ENCODE measurements at regions not wholly inside any gene's neighbourhood (a gene's known extent, or its start where the extent isn't known, plus 50 kb on each side); places are given as distances from the start of the nearest gene placed in this dataset.

DNA sequence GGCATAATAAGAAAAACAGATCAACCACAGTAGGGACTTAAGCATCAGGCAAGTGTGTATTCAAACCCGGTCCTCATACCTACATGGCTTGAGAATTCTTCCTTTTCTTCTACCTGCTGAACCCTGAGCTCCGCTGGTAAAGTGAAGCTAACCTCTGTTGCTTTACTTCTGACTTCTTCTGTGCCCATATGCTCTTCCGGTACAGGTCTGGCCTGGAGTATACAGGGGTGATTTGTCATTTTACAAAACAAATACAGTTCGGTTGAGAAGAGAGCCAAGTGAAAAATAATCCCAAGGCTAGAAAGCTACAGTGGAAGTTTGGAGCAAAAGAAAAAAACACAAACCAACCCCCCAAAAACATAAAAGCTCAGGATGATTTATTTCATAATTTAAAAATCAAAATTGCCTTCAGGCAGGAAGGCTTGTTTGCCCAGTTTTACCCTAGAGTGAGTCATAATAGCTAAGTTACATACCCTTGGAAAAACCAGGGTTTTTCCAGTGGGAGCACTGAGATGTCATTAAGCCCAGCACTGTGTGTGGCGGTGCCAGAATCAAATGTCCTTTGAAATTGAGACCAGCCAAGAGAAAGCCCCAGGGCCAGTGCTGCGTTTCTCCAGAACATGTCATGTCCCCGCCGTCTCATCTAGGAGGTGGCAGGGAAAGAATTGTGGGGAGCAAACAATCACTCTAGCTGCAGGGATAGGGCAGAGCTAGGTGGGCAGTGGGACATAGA is 305.5 kb upstream of the ISX start:
- no peak overlapping the region for H3K27ac ChIP-seq (ENCODE audit: low read depth in 1 of 2, low read length in 1 of 2)
- no peaks in the 10 kb centered on the region for H3K4me1 ChIP-seq (ENCODE audit: control insufficient read depth in 2 of 2, insufficient read depth in 2 of 2, low read length in 2 of 2)
- 90% methylated on average over 8 of the region's 8 CpGs for WGBS
- no peaks in the 10 kb centered on the region for H3K27me3 ChIP-seq (ENCODE audit: control insufficient read depth in 2 of 2, insufficient read depth in 1 of 2, low read length in 1 of 2)
- no peak overlapping the region for H3K4me3 ChIP-seq (ENCODE audit: low read length in 2 of 2)
- no peaks in the 10 kb centered on the region for H3K9me3 ChIP-seq (ENCODE audit: control insufficient read depth in 2 of 2, insufficient read depth in 1 of 2, low read length in 1 of 2)
- no peaks in the 10 kb centered on the region for H3K36me3 ChIP-seq (ENCODE audit: control insufficient read depth in 2 of 2, insufficient read depth in 2 of 2, low read length in 1 of 2)
- no peak for DNase-seq (ENCODE audit: low read depth in 6 of 9, low spot score in 9 of 9)

GRCh38 chr22:34761111-34761510 is 304.8 kb upstream of the ISX start:
- H3K4me1 ChIP-seq (ENCODE audit: control insufficient read depth in 2 of 2, insufficient read depth in 2 of 2, low read length in 2 of 2) = no peaks in the 10 kb centered on the region
- H3K36me3 ChIP-seq (ENCODE audit: control insufficient read depth in 2 of 2, insufficient read depth in 2 of 2, low read length in 1 of 2) = no peaks in the 10 kb centered on the region
- no peak for DNase-seq (ENCODE audit: low read depth in 6 of 9, low spot score in 9 of 9)
- no peak overlapping the region for H3K27ac ChIP-seq (ENCODE audit: low read depth in 1 of 2, low read length in 1 of 2)
- no peaks in the 10 kb centered on the region for H3K27me3 ChIP-seq (ENCODE audit: control insufficient read depth in 2 of 2, insufficient read depth in 1 of 2, low read length in 1 of 2)
- 76% methylated on average over 6 of the region's 6 CpGs for WGBS
- H3K9me3 ChIP-seq (ENCODE audit: control insufficient read depth in 2 of 2, insufficient read depth in 1 of 2, low read length in 1 of 2) = no peaks in the 10 kb centered on the region
- no peak overlapping the region for H3K4me3 ChIP-seq (ENCODE audit: low read length in 2 of 2)

- Histone ChIP-seq H3K4me1 (ENCODE audit: control insufficient read depth in 2 of 2, insufficient read depth in 2 of 2, low read length in 2 of 2) (no peaks in the 10 kb centered on the region), H3K27me3 (ENCODE audit: control insufficient read depth in 2 of 2, insufficient read depth in 1 of 2, low read length in 1 of 2) (no peaks in the 10 kb centered on the region), H3K9me3 (ENCODE audit: control insufficient read depth in 2 of 2, insufficient read depth in 1 of 2, low read length in 1 of 2) (no peaks in the 10 kb centered on the region), H3K36me3 (ENCODE audit: control insufficient read depth in 2 of 2, insufficient read depth in 2 of 2, low read length in 1 of 2) (no peaks in the 10 kb centered on the region), H3K27ac (ENCODE audit: low read depth in 1 of 2, low read length in 1 of 2) (no peak overlapping the region), H3K4me3 (ENCODE audit: low read length in 2 of 2) (no peak overlapping the region)
- WGBS = 12% methylated on average over 1 of the region's 1 CpG
- no peak for DNase-seq (ENCODE audit: low read depth in 6 of 9, low spot score in 9 of 9)
Measured at GRCh38 chr22:34763496-34763895, 302.5 kb upstream of the ISX start.

GRCh38 chr22:34765115-34765514 is 300.8 kb upstream of the ISX start:
- Histone ChIP-seq H3K27ac (ENCODE audit: low read depth in 1 of 2, low read length in 1 of 2) (no peak overlapping the region), H3K36me3 (ENCODE audit: control insufficient read depth in 2 of 2, insufficient read depth in 2 of 2, low read length in 1 of 2) (no peaks in the 10 kb centered on the region), H3K4me3 (ENCODE audit: low read length in 2 of 2) (no peak overlapping the region), H3K27me3 (ENCODE audit: control insufficient read depth in 2 of 2, insufficient read depth in 1 of 2, low read length in 1 of 2) (no peaks in the 10 kb centered on the region), H3K4me1 (ENCODE audit: control insufficient read depth in 2 of 2, insufficient read depth in 2 of 2, low read length in 2 of 2) (no peaks in the 10 kb centered on the region), H3K9me3 (ENCODE audit: control insufficient read depth in 2 of 2, insufficient read depth in 1 of 2, low read length in 1 of 2) (no peaks in the 10 kb centered on the region)
- 96% methylated on average over 2 of the region's 2 CpGs for WGBS
- no peak for DNase-seq (ENCODE audit: low read depth in 6 of 9, low spot score in 9 of 9)

DNA sequence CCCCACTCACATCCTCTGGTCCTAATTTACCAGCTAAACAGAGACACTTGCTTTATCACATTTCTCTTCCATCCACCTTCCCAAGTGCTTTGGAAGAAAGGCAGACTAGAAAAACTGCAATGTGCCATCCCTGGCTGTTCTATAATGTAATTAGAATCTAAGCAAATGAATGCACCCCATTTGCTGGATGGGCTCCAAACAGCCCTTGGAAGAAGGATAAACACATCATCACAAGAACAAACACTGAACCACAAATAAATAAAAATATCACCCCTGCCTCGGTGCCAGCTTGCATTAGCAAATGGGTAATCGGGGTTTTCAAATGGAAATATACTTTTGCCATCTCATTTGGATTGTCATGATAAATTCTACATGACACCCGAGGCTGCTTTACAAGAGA is 296.6 kb upstream of the ISX start:
- 85% methylated on average over 3 of the region's 3 CpGs for WGBS
- Histone ChIP-seq H3K4me3 (ENCODE audit: low read length in 2 of 2) (no peak overlapping the region), H3K36me3 (ENCODE audit: control insufficient read depth in 2 of 2, insufficient read depth in 2 of 2, low read length in 1 of 2) (no peaks in the 10 kb centered on the region), H3K27ac (ENCODE audit: low read depth in 1 of 2, low read length in 1 of 2) (no peak overlapping the region), H3K4me1 (ENCODE audit: control insufficient read depth in 2 of 2, insufficient read depth in 2 of 2, low read length in 2 of 2) (no peaks in the 10 kb centered on the region), H3K27me3 (ENCODE audit: control insufficient read depth in 2 of 2, insufficient read depth in 1 of 2, low read length in 1 of 2) (no peaks in the 10 kb centered on the region), H3K9me3 (ENCODE audit: control insufficient read depth in 2 of 2, insufficient read depth in 1 of 2, low read length in 1 of 2) (peaks cover 0 to 1% of the 10 kb centered on the region in 2 donors)
- DNase-seq (ENCODE audit: low read depth in 6 of 9, low spot score in 9 of 9) = no peak

DNA sequence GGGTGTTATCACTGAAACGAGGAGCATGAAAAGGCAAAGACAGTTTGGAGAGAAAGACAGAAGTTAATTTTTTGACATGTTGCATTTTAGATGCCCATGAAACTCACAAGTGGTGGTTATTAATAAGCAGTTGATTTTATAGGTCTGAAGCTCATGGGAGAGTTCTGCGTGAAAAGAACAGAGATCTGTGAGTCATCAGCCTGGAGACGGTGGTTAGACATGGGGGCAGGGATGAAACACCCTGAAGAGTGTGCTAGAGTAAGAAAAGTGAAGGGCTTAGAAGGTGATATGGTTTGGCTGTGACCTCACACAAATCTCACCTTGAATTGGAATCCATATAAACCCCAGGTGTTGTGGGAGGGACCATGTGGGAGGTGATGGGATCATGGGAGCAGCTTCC is 289.1 kb upstream of the ISX start:
- no peak for DNase-seq (ENCODE audit: low read depth in 6 of 9, low spot score in 9 of 9)
- Histone ChIP-seq H3K9me3 (ENCODE audit: control insufficient read depth in 2 of 2, insufficient read depth in 1 of 2, low read length in 1 of 2) (peaks cover 0 to 3% of the 10 kb centered on the region in 2 donors), H3K27ac (ENCODE audit: low read depth in 1 of 2, low read length in 1 of 2) (no peak overlapping the region), H3K36me3 (ENCODE audit: control insufficient read depth in 2 of 2, insufficient read depth in 2 of 2, low read length in 1 of 2) (no peaks in the 10 kb centered on the region), H3K27me3 (ENCODE audit: control insufficient read depth in 2 of 2, insufficient read depth in 1 of 2, low read length in 1 of 2) (no peaks in the 10 kb centered on the region), H3K4me3 (ENCODE audit: low read length in 2 of 2) (no peak overlapping the region), H3K4me1 (ENCODE audit: control insufficient read depth in 2 of 2, insufficient read depth in 2 of 2, low read length in 2 of 2) (no peaks in the 10 kb centered on the region)
- WGBS = 90% methylated on average over 3 of the region's 3 CpGs

DNA sequence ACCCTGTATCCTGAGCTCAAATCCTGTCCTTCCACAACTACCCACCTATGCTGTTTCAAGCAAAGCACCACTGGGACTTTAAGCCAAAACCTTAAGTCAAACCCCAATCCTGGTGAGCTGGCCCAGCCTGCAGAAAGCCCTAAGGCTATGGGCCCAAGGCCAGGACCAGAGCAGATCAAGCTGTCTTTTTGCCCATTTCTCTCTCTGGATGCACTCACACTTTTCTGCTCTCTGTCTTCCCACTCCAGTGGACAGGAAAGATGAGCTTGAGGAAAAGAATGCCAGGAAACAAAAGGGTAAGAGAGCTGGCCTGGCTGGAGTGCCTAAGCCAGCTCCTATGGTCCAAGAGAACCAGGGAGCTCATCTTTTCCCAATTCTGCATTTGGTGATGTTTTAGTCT is 284.3 kb upstream of the ISX start:
- DNase-seq (ENCODE audit: low read depth in 6 of 9, low spot score in 9 of 9) = no peak
- H3K27ac ChIP-seq (ENCODE audit: low read depth in 1 of 2, low read length in 1 of 2) = no peak overlapping the region
- no peaks in the 10 kb centered on the region for H3K27me3 ChIP-seq (ENCODE audit: control insufficient read depth in 2 of 2, insufficient read depth in 1 of 2, low read length in 1 of 2)
- H3K9me3 ChIP-seq (ENCODE audit: control insufficient read depth in 2 of 2, insufficient read depth in 1 of 2, low read length in 1 of 2) = peaks cover 0 to 4% of the 10 kb centered on the region in 2 donors
- no peaks in the 10 kb centered on the region for H3K36me3 ChIP-seq (ENCODE audit: control insufficient read depth in 2 of 2, insufficient read depth in 2 of 2, low read length in 1 of 2)
- no peaks in the 10 kb centered on the region for H3K4me1 ChIP-seq (ENCODE audit: control insufficient read depth in 2 of 2, insufficient read depth in 2 of 2, low read length in 2 of 2)
- H3K4me3 ChIP-seq (ENCODE audit: low read length in 2 of 2) = no peak overlapping the region

GRCh38 chr22:34783436-34783835 is 282.5 kb upstream of the ISX start:
- no peaks in the 10 kb centered on the region for H3K36me3 ChIP-seq (ENCODE audit: control insufficient read depth in 2 of 2, insufficient read depth in 2 of 2, low read length in 1 of 2)
- no peak for DNase-seq (ENCODE audit: low read depth in 6 of 9, low spot score in 9 of 9)
- H3K9me3 ChIP-seq (ENCODE audit: control insufficient read depth in 2 of 2, insufficient read depth in 1 of 2, low read length in 1 of 2) = peaks cover 0 to 4% of the 10 kb centered on the region in 2 donors
- H3K27ac ChIP-seq (ENCODE audit: low read depth in 1 of 2, low read length in 1 of 2) = no peak overlapping the region
- H3K27me3 ChIP-seq (ENCODE audit: control insufficient read depth in 2 of 2, insufficient read depth in 1 of 2, low read length in 1 of 2) = no peaks in the 10 kb centered on the region
- WGBS = 82% methylated on average over 5 of the region's 5 CpGs
- no peaks in the 10 kb centered on the region for H3K4me1 ChIP-seq (ENCODE audit: control insufficient read depth in 2 of 2, insufficient read depth in 2 of 2, low read length in 2 of 2)
- no peak overlapping the region for H3K4me3 ChIP-seq (ENCODE audit: low read length in 2 of 2)

GRCh38 chr22:34784056-34784455 is 281.9 kb upstream of the ISX start:
- no peak for DNase-seq (ENCODE audit: low read depth in 6 of 9, low spot score in 9 of 9)
- H3K9me3 ChIP-seq (ENCODE audit: control insufficient read depth in 2 of 2, insufficient read depth in 1 of 2, low read length in 1 of 2) = peaks cover 0 to 4% of the 10 kb centered on the region in 2 donors
- no peak overlapping the region for H3K27ac ChIP-seq (ENCODE audit: low read depth in 1 of 2, low read length in 1 of 2)
- H3K4me3 ChIP-seq (ENCODE audit: low read length in 2 of 2) = no peak overlapping the region
- no peaks in the 10 kb centered on the region for H3K36me3 ChIP-seq (ENCODE audit: control insufficient read depth in 2 of 2, insufficient read depth in 2 of 2, low read length in 1 of 2)
- 13% methylated on average over 3 of the region's 3 CpGs for WGBS
- H3K27me3 ChIP-seq (ENCODE audit: control insufficient read depth in 2 of 2, insufficient read depth in 1 of 2, low read length in 1 of 2) = no peaks in the 10 kb centered on the region
- no peaks in the 10 kb centered on the region for H3K4me1 ChIP-seq (ENCODE audit: control insufficient read depth in 2 of 2, insufficient read depth in 2 of 2, low read length in 2 of 2)

Measured in thymus (tissue), 11 donors.